Smooth muscle cell (in vitro differentiated cells): ENCODE measurements at regions not wholly inside any gene's neighbourhood (a gene's known extent, or its start where the extent isn't known, plus 50 kb on each side); places are given as distances from the start of the nearest gene placed in this dataset. TPM values are rescaled to one million over a fixed set of nuclear protein-coding genes. Genes with fewer than 3 reads are reported as not detected.

Experiments used
- small RNA-seq: library from RNA; depleted of rRNA; stranded (forward); fragments of <200 nt; gene quantifications from one replicate; pipeline ENCODE3, GENCODE V24; 2014

Small RNA genes in the stretch of these regions (small RNA-seq; reads per million reads assigned to genes)
- gene RF00019, result not detected
